Panc1 (cell line): ENCODE measurements at regions not wholly inside any gene's neighbourhood (a gene's known extent, or its start where the extent isn't known, plus 50 kb on each side); places are given as distances from the start of the nearest gene placed in this dataset.

ENCODE experiments used
- TF ChIP-seq, protein P1 (sequence below), 2 experiments: IDR thresholded peaks; 2 replicates each; pipeline ENCODE4 v1.6.1; 2011 to 2012; ENCODE audit warnings: low read depth in 2 of 2, control low read depth in 1 of 2, low read length in 1 of 2, mild to moderate bottlenecking in 1 of 2, moderate library complexity in 1 of 2; ENCODE audit not compliant: insufficient read depth in 1 of 2
- TF ChIP-seq, protein P2 (sequence below): fragments of 450-650 bp; IDR thresholded peaks from 2 replicates; pipeline ENCODE4 v1.5.1; 2017; ENCODE audit warnings: mild to moderate bottlenecking

DNA sequence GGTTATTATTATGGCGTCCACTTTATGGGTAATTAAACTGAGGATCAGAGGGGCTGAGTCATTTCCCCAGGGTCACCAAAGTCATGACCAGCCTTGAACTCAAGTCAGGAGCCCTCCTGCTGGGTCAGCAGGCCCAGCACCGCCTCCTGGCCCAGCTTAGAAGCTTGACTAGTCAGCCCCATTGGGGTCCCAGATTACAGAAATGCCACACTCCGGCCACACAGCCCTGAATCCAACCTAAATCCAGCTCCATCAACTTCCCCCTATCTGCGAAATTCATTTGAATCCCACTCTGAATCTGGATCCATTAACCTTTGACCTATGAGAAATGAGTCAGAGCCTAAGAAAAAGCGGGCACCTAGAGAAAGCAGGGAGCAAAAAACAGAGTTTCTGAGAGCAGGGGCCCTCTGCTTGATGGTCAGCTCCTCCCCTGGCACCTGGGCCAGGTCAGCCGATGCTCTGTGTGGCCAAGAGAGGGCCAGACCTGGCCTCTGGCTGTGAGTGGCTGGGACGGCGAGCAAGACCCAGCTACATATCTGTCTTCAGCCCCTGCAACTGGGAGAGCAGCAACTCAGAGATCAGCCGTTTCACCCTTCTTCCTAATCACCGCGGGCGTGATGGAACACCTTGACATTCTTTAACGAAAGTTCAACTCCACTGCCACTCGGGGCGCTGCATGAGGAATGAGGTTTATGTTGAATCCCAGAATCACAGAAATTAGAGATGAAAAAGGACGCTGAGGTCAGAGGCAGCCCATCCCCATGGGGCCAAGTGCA, 196.1 kb downstream of the TRIM29 start:
- TF ChIP-seq, protein P1, sequence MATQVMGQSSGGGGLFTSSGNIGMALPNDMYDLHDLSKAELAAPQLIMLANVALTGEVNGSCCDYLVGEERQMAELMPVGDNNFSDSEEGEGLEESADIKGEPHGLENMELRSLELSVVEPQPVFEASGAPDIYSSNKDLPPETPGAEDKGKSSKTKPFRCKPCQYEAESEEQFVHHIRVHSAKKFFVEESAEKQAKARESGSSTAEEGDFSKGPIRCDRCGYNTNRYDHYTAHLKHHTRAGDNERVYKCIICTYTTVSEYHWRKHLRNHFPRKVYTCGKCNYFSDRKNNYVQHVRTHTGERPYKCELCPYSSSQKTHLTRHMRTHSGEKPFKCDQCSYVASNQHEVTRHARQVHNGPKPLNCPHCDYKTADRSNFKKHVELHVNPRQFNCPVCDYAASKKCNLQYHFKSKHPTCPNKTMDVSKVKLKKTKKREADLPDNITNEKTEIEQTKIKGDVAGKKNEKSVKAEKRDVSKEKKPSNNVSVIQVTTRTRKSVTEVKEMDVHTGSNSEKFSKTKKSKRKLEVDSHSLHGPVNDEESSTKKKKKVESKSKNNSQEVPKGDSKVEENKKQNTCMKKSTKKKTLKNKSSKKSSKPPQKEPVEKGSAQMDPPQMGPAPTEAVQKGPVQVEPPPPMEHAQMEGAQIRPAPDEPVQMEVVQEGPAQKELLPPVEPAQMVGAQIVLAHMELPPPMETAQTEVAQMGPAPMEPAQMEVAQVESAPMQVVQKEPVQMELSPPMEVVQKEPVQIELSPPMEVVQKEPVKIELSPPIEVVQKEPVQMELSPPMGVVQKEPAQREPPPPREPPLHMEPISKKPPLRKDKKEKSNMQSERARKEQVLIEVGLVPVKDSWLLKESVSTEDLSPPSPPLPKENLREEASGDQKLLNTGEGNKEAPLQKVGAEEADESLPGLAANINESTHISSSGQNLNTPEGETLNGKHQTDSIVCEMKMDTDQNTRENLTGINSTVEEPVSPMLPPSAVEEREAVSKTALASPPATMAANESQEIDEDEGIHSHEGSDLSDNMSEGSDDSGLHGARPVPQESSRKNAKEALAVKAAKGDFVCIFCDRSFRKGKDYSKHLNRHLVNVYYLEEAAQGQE (IDR thresholded peaks at IDR 0.05; ENCODE audit: insufficient read depth in 1 of 2, low read depth in 2 of 2, low read length in 1 of 2) = no peak
- TF ChIP-seq, protein P2, sequence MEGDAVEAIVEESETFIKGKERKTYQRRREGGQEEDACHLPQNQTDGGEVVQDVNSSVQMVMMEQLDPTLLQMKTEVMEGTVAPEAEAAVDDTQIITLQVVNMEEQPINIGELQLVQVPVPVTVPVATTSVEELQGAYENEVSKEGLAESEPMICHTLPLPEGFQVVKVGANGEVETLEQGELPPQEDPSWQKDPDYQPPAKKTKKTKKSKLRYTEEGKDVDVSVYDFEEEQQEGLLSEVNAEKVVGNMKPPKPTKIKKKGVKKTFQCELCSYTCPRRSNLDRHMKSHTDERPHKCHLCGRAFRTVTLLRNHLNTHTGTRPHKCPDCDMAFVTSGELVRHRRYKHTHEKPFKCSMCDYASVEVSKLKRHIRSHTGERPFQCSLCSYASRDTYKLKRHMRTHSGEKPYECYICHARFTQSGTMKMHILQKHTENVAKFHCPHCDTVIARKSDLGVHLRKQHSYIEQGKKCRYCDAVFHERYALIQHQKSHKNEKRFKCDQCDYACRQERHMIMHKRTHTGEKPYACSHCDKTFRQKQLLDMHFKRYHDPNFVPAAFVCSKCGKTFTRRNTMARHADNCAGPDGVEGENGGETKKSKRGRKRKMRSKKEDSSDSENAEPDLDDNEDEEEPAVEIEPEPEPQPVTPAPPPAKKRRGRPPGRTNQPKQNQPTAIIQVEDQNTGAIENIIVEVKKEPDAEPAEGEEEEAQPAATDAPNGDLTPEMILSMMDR = no peak
